Cardiac septum (tissue), 1 donor: ENCODE measurements at regions not wholly inside any gene's neighbourhood (a gene's known extent, or its start where the extent isn't known, plus 50 kb on each side); places are given as distances from the start of the nearest gene placed in this dataset.
A peak's percentile ranks its signal among the peaks of the same experiment; 100 is the strongest.

Source experiments
- DNase-seq: peaks from one replicate; pipeline ENCODE4 v3.0.0-alpha.2; 2020; ENCODE audit warnings: low spot score
- intact Hi-C: fragments of 100-400 bp; cut with DNase I; formaldehyde crosslinking; loops from one replicate; pipeline ENCODE4 v1.14.0; 2022
- donor health status: DM: no; HTN: no; CAD: no.

DNA sequence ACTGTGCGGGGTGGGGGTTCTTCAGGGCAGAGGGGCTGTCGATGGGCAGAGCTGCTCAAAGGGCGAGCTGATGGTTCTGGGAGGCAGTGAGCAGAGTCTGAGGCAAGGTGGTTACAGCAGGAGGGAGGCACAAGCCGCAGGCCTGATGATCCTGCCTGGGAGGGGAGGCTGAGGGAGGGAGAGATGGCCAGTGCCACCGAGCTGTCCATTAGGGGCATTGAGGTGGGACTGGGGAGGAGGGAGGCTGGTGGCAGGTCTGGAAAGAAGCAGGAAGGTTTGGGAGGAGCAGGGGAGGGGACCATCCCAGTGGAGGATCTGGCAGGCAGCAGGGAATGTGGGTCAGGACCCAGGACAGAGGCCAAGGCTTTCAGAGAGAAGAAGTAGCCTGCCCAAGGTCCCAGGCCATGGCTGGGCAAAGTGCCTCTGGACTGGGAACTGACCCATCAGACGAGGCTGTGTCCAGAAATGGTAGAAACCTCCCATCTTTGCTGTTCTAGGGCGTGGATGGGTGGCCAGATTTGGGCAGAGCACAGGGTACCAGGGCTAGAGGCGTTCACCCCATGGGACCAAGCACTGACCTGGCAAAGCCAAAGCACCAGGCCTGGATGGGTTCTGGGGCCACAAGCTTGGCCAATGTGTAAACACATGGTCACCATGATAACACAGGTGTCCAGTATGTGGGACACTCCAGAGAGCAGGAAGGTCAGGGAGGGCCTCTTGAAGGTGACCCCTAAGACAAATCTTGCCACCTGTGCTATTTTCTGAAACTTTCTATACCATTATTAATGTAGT is 55.5 kb downstream of the INHBB start:
- intact Hi-C loops, result no loop called here
- peak; percentile 46 for DNase-seq

DNA sequence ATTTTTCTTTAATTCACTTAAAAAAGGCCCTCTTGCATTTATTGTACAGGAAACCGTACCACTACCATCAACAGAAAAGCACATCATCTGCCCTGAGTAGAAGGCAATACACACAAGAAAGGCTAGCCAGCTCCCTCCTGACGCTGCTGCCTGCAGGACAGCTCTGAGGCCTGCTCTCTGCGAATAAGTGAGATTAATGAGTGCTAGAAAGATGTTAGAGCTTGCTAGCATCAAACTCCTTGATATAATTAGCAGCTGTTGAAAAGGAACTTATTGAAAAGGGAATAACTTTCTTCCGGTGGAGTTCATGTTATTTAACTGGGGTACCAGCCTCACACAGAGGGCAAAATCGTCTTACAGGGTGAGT is 56.1 kb downstream of the INHBB start:
- DNase-seq, result peak; percentile 43
- intact Hi-C loops, result no loop called here

DNA sequence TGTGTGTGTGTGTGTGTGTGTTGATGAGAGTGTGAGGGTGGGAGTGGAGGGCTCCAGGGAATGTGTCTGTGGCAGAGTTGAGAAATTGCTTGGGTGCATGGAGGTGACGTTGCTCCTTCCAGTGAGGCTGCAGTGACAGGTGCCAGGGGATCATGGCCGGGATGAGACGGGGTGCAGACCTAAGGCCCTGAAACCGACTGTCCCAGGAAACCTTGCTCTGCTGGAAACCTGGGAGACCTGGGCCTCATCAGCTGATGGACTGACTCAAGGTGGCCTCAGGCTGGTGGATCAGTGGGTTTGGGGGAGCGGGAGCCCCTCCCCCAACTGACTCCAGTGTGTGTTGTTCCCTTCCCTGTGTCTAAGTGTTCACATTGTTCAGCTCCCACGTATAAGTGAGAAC is 56.6 kb downstream of the INHBB start:
- no peak for DNase-seq
- intact Hi-C loops, result no loop called here

DNA sequence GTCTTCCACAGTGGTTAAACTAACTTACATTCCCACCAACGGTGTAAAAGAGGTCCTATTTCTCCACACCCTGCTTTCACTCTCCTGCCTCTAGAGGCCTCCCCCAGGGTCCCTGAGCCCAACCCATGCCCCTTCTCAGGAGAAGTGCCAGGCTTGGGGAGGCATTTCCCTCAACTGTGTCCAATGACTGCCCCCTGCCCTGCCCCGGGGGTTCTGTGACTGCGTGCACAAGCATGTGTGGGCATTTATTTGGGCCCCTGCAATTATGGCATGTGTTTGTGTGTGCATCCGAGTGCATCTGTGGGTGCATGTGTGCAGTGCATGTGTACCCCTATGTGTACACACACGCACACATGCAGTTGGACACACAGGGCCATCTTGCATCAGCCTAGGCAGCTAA is 57.3 kb downstream of the INHBB start:
- intact Hi-C loops, result no loop called here
- no peak for DNase-seq

DNA sequence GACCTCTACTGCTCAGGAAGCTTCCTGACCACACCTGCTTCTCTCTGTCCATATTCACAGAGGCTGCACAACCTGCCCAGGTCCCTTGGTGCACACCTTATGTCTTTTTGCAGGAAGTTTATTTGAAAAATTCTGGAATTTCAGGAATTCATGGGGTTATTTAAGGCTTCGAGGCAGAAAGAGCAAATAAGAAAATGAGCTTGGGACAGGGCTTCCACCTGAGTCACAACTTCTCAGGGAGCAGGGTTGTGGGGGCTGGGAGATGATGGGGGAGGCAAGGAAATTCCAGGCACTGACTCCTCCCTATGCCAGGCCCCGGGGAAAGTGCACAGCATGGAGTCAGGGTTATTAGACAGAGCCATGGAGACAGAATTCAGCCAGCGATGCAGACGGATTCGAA is 57.7 kb downstream of the INHBB start:
- DNase-seq, result no peak
- intact Hi-C loops, result no loop called here

DNA sequence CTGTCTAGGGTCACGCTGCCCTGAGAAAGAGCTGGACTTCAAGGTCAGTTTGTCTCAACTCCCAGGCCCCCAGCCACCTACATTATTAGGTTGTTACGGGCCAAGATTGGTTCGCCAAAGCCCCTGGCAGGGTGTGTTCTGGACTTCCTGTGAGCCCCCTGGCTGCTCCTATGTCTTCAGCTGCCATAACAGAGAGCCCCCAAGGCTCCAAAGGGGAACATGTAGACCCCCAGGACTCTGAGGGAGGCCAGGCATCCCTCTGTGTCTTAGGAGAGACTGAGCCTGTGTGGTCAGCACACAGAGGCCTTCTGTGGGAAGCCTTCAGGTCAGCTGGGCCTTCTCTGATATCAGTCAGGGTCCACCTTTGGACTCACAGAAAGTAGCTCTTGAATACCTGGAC is 58.3 kb downstream of the INHBB start:
- intact Hi-C loops, result no loop called here
- DNase-seq, result peak; percentile 59

DNA sequence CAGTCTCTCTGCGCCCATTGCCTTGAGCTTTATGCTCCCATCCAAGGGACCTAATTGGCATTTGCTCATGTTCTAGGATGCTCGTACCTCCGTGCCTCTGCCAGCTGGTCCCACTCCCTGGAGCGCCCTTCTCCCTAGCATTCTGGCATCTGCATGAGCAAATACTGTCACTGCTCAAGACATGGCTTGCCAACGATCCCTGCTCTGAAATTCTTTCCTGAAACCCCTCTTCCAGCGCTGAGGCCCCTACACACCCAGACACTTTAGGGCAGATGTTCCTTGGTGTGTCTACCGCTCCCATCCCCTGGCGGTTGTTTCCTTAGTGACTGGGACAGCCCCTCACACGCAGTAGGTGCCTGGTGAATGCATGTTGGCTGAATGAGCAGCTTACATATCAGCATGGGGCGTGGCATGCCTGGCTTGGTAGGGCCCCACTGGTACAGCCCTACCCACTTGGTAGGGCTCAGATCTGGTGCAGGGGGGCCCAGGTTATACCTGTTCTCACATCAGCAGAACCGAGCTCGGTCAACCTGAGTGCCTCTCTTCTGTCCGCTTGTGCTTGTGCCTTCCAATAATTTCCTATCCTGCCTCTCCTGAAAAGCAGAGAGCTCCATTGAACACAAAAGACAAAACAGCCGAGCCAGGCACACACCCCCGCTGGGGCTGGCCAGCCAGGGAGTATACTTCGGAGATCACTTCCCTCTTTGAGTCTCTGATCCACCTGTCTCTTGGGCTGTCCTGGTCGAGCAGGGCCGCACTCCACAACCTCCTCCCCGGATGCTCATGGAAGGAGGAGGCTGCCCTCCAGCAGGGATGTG is 59.2 kb downstream of the INHBB start:
- peak; percentile 56 for DNase-seq
- intact Hi-C loops, result no loop called here

DNA sequence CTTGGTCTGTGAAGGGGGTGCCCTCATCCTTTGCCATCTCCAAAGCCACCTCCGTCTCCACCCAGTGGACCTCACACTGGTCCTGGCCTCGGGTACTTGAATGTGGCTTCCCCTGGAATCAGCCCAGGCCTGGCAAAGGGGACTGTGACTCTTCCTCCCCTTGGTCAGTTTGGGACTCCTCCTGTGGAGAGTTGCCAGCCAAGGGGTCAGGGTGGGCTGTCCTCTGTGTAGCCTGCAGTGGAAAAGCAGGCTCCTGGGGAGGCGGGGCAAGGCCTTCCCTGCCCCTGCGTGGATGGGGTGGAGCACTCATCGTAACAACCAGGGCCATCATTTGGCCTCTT is 59.8 kb downstream of the INHBB start:
- intact Hi-C loops, result no loop called here
- peak; percentile 67 for DNase-seq

DNA sequence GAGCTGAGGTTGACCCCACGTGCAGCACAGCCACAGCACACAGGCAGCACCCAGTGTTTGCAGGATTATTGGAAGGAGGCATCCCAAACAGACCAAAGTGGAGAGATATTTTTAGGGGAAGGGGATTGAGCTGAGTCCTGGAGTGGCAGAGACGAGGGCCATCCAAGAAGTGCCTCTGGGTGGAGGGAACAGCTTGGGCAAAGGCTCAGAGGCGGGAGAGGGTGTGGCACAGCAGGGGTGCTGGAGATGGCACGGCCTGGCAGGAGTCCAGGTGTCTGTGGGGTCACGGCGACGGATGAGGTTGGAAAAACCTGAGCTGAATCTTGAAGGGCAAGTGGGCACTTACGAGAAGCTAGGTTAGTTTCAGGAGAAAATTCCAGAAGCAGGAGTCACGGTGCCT is 60.6 kb downstream of the INHBB start:
- no peak for DNase-seq
- intact Hi-C loops, result no loop called here

DNA sequence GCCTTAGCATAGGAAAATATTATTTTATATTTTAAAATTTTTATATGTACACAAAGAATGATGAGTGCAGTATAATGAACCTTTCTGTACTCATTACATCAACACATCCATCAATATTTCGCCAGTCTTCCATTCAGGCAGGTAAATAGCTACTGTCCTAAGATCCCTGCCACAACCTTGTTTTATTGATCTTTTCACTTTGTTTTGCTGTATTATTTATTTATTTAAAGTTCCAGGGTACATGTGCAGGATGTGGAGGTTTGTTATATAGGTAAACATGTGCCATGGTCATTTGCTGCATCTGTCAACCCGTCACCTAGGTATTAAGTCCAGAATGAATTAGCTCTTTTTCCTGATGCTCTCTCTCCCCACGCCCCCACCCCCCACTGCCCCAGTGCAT is 64.6 kb downstream of the INHBB start:
- no peak for DNase-seq
- intact Hi-C loops, result no loop called here

DNA sequence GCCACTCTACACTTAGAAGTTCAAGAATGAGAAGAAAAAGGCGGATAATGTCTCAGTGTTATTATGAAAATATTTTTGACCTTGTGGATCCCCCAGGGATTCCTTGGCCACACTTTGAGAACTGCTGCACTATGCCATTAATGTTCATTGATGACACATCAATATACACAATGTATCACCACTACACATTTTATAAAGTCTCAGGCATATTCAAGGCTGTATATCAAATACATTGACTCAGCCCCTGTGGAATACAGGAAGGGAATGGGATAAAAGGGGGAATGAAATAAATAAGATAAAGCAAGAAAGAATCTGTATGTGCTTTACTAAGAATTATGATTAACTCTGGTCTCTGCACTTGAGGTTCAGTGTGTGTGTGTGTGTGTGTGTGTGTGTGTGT is 69.1 kb downstream of the INHBB start:
- DNase-seq, result peak; percentile 6
- intact Hi-C loops, result loop anchor here (5.0 kb wide), 1 partner anchor 137 kb away; no protein-coding TSS in a partner anchor

DNA sequence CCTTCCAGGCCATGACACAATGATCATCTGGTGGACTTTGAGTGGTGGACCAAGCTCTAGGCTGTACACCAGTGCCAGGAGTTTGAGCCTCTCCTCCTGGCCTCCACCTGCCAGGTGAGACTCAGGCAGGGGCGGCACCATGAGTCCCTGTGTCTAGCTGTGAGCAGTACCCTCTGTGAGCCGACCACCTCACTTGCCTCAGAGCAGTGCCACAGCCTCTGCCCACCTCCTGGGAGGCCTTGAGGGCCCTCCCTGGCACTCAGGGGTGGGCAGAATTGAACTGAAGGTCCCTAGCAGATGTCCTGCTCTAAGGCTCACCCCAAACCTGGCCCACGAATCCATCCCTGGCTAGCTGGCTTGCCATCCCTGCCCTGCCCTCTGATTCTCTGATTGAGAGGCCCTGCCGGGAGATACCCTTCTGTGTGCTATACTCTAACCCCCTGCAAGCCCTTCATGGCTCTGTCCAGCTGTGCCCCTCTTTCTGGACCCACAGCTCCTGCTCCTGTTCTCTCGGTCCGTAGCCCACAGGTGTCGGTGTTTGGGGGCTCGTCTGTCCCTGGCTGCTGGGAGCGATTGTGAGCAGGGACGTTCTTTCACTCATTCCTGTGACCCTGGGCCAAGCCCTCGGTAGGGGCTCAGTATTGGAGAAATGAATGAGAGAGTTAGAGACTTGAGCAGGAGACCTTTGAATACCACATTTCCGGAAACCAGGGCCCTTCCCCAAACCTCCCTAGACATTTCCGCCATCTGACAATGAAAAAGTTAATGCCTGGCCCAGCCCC is 70.0 kb downstream of the INHBB start:
- intact Hi-C loops, result loop anchor here (5.0 kb wide), 1 partner anchor 136 kb away; no protein-coding TSS in a partner anchor
- DNase-seq, result peak; percentile 64

DNA sequence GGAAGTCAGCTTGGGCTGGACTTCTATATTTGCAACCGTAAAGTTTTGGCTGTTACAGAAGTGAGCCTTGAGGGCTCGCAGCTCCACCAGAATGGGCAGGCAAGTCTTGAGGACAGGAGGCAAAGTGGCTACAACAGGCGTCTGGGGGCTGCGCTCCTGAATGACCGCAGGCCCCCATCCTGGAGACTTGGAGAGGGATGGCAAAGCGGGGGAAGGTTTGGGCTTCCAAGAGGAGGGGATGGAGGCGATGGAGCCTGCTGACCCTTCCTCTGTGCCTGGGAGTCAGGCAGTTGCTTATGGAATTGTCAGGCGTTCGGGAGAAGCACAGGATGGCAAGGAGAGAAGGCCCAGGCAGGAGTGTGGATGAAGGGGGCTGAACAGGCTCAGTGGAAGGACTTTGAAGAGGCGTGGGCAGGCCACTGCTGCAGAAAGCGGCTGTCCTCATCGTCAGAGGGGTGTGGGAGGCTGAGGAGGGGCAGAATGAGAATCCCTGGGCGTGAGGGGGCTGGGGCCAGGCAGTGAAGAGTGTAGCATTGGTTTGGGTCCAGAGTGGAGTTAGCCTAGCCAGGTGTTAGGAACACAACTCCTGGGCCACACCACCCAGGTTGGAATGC is 72.3 kb downstream of the INHBB start:
- peak; percentile 36 for DNase-seq
- intact Hi-C loops, result loop anchor here (5.0 kb wide), 1 partner anchor 134 kb away; no protein-coding TSS in a partner anchor

DNA sequence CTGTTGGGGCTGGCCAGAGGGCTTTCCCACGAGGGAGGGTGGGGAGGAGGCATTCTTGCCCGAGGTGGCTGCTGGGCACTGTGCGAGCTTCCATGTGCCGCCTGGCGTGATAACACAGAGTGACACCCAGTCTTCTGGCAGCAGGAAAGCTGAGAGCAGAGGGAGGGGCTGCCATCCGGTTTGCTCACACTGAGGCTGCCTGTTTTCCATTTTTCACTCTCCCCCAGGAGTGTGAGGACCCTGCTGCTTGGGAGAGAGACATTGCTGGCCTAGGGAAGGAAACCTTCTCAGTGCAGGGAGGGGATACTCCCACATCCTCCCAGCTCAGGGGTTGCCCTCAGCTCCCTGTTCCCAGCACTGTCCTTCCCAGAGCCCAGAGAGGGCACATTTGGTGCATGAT is 73.1 kb downstream of the INHBB start:
- intact Hi-C loops, result loop anchor here (5.0 kb wide), 1 partner anchor 133 kb away; no protein-coding TSS in a partner anchor
- DNase-seq, result peak; percentile 82

DNA sequence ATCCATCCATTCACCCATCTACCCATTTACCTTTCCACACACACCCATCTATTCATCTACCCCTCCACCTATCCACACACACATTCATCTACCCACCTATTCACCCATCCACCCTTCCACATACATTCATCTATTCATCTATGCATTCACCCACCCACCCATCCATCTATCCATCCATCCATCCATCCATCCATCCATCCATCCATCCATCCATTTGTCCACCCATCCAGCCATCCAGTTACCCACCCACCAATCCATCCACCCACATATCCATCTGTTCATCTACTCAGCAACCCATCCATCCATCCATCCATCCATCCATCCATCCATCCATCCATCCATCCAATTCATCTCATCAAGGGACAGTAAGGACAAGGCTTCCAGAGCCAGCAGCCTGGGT is 74.0 kb downstream of the INHBB start:
- intact Hi-C loops, result loop anchor here (5.0 kb wide), 1 partner anchor 132 kb away; no protein-coding TSS in a partner anchor
- peak; percentile 27 for DNase-seq

DNA sequence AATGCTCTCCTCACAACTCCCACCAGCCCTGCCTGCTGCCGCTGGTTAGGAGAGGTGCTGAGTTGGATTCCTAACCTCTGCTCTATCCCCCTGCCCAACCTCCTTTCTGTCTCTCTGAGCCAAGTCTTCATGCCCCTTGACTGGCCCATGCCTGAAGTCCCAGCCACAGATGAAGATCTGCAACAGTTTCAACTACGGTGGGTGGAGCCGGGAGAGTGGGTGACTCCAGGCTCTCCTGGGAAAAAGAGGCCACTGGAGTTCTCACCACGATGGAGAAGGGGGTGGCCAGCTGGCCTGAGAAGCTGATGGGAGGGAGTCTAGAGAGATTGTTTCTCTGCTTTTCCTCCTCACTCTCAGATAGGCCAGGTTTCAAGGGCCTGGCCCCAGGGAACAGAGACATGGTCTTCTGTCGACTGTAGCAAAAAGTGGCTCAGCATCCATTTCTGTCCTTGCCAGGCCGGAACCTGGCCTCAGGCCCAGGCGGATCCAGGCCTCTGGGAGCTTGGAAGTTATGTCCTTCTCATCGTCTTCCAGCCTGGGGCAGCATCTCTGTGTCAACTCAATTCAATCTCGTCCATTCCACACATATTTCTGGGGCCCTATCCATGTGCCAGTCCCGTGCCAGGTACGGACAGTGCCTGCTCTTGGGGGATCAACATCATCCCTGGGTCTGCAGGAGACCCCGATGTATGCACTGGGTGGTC is 75.3 kb downstream of the INHBB start:
- intact Hi-C loops, result no loop called here
- DNase-seq, result peak; percentile 67

DNA sequence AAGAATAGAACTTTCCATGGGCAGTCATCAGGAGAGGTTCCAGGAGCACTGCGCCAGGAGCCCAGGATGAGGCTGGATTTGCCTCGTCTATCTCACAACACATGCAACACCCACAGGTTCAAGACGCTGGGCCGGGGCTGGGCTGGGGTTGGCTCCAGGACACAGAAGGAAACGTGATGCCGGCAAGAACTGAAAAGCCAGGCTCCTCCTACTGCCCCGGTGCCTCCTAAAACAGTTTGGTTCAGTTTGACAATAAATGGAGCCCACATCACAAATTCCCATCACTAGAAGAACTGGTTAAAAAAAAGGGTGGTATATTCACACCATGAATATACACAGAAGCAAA is 75.9 kb downstream of the INHBB start:
- DNase-seq, result peak; percentile 35
- intact Hi-C loops, result no loop called here

DNA sequence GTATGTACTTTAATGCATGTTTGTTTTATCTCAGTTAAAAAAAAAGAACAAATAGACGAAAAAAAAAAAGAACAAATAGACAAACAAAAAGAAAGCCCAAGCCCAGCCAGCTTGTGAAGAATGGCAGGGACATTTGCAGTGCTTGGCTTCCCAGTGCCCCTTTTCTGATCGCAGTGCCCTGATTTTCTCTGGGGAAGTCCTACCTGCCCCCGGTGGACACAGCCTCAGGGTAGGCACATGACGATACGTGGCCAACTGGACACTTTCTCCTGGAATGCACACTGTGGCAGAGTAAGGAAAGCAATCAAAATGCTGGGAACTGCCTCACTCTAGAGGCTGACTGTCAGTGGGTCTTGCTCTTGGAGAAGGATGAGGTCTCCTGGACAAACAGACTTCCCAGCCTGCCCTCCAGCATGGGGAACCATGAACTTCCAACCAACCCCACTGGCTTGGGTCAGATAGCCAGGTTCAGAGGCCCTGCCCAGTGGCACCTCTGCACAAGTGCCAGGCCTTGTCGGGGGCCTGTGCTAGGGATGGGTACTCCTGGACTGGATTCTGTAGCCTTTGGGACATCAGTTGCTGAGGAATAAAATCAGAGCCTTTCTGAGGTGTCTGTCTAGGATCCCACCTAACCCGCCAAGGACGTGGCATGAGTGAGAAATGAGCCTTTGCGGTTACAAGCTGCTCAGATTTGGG is 76.7 kb downstream of the INHBB start:
- DNase-seq, result peak; percentile 70
- intact Hi-C loops, result no loop called here
